Iris pigment epithelial cell (primary cell): ENCODE measurements at regions not wholly inside any gene's neighbourhood (a gene's known extent, or its start where the extent isn't known, plus 50 kb on each side); places are given as distances from the start of the nearest gene placed in this dataset.
"Not testable (repeated sequence)": the region's sequence is repeated elsewhere in the genome, so short reads cannot be mapped to it uniquely, and the experiment has no call there.

Experiments
- DNase-seq: peaks from one replicate; pipeline ENCODE4 v3.0.0-alpha.2; 2011; ENCODE audit warnings: low read depth

GRCh38 chr13:68948586-68948985, 1159.0 kb upstream of the ATXN8OS start:
- no peak for DNase-seq

GRCh38 chr13:68944272-68944671, 1163.4 kb upstream of the ATXN8OS start:
- DNase-seq = no peak

GRCh38 chr13:68940049-68940448, 1167.6 kb upstream of the ATXN8OS start:
- DNase-seq = no peak

- DNase-seq = no peak
Measured at GRCh38 chr13:68938639-68939038, 1169.0 kb upstream of the ATXN8OS start.

GRCh38 chr13:68929075-68929745, 1178.4 kb upstream of the ATXN8OS start:
- no peak for DNase-seq

GRCh38 chr13:68927387-68928026, 1180.1 kb upstream of the ATXN8OS start:
- peak; percentile 4 for DNase-seq

- DNase-seq = no peak
Measured at GRCh38 chr13:68923995-68924394, 1183.6 kb upstream of the ATXN8OS start.

- DNase-seq = no peak
Measured at GRCh38 chr13:68908879-68909278, 1198.7 kb upstream of the ATXN8OS start.

GRCh38 chr13:68905186-68905585, 1202.4 kb upstream of the ATXN8OS start:
- no peak for DNase-seq

- DNase-seq = no peak
Measured at GRCh38 chr13:68897331-68897928, 1210.2 kb upstream of the ATXN8OS start.

- no peak for DNase-seq
Measured at GRCh38 chr13:68895696-68896095, 1211.9 kb upstream of the ATXN8OS start.

- not testable (repeated sequence) for DNase-seq
Measured at GRCh38 chr13:68893721-68894120, 1213.9 kb upstream of the ATXN8OS start.

- not testable (repeated sequence) for DNase-seq
Measured at GRCh38 chr13:68892596-68892995, 1215.0 kb upstream of the ATXN8OS start.

GRCh38 chr13:68890101-68890500, 1217.5 kb upstream of the ATXN8OS start:
- DNase-seq = not testable (repeated sequence)

- no peak for DNase-seq
Measured at GRCh38 chr13:68888832-68889231, 1218.8 kb upstream of the ATXN8OS start.

- no peak for DNase-seq
Measured at GRCh38 chr13:68872338-68872737, 1235.3 kb upstream of the ATXN8OS start.

- no peak for DNase-seq
Measured at GRCh38 chr13:68851026-68851425, 1256.6 kb upstream of the ATXN8OS start.

GRCh38 chr13:68850160-68850559, 1257.5 kb upstream of the ATXN8OS start:
- DNase-seq = peak; percentile 15

- no peak for DNase-seq
Measured at GRCh38 chr13:68846663-68847062, 1261.0 kb upstream of the ATXN8OS start.

GRCh38 chr13:68834375-68834774, 1273.3 kb upstream of the ATXN8OS start:
- DNase-seq = no peak

GRCh38 chr13:68816715-68817114, 1290.9 kb upstream of the ATXN8OS start:
- no peak for DNase-seq

GRCh38 chr13:68813180-68813796, 1294.3 kb upstream of the ATXN8OS start:
- no peak for DNase-seq

GRCh38 chr13:68810660-68811059, 1297.0 kb upstream of the ATXN8OS start:
- DNase-seq = no peak
